ENCODE measurements at regions not wholly inside any gene's neighbourhood (a gene's known extent, or its start where the extent isn't known, plus 50 kb on each side); places are given as distances from the start of the nearest gene placed in this dataset.

GRCh38 chr4:26031704-26032103 lies 117.7 kb downstream of the SMIM20 start:
- TF ChIP-seq RAD21 (IDR thresholded peaks at IDR 0.05; ENCODE audit: insufficient read depth, low read depth, low read length): no peak
- TF ChIP-seq CTCF (IDR thresholded peaks at IDR 0.05 in 2 of 3, conservative IDR thresholded peaks at IDR 0.05 in 1 of 3; ENCODE audit: control insufficient read depth in 2 of 3, extremely low read depth in 1 of 3, insufficient read depth in 1 of 3, low read depth in 3 of 3, low read length in 3 of 3): no peak
- TF ChIP-seq MTA2 (IDR thresholded peaks at IDR 0.05; ENCODE audit: low read depth): no peak
- no peak for TF ChIP-seq JUNB (IDR thresholded peaks at IDR 0.05)
- TF ChIP-seq POLR2AphosphoS5 (IDR thresholded peaks at IDR 0.05; ENCODE audit: low read length): no peak
- TF ChIP-seq NBN (IDR thresholded peaks at IDR 0.05): no peak
- no peak for TF ChIP-seq NR2C2 (IDR thresholded peaks at IDR 0.05; ENCODE audit: borderline replicate concordance, control insufficient read depth, insufficient read length, low read depth)
- TF ChIP-seq CEBPB (IDR thresholded peaks at IDR 0.05; ENCODE audit: borderline replicate concordance in 1 of 2, low read depth in 2 of 2, low read length in 2 of 2): no peak
- TF ChIP-seq NFIC (IDR thresholded peaks at IDR 0.05; ENCODE audit: low read depth, low read length): no peak
